Fibroblast of villous mesenchyme (primary cell): ENCODE measurements at regions not wholly inside any gene's neighbourhood (a gene's known extent, or its start where the extent isn't known, plus 50 kb on each side); places are given as distances from the start of the nearest gene placed in this dataset.
"Not testable (repeated sequence)": the region's sequence is repeated elsewhere in the genome, so short reads cannot be mapped to it uniquely, and the experiment has no call there.

Experiments used
- DNase-seq: peaks from one replicate; pipeline ENCODE4 v3.0.0-alpha.2; 2010; ENCODE audit warnings: low read depth
- H3K4me3 ChIP-seq: 2 replicates; pipeline ENCODE4 v1.5.1; 2011; ENCODE audit warnings: low read depth, mild to moderate bottlenecking, low read length
- TF ChIP-seq, protein P1 (sequence below): IDR thresholded peaks from 2 replicates; pipeline ENCODE4 v1.5.1; 2012; ENCODE audit warnings: low read depth, mild to moderate bottlenecking, low read length; ENCODE audit not compliant: insufficient read depth

DNA sequence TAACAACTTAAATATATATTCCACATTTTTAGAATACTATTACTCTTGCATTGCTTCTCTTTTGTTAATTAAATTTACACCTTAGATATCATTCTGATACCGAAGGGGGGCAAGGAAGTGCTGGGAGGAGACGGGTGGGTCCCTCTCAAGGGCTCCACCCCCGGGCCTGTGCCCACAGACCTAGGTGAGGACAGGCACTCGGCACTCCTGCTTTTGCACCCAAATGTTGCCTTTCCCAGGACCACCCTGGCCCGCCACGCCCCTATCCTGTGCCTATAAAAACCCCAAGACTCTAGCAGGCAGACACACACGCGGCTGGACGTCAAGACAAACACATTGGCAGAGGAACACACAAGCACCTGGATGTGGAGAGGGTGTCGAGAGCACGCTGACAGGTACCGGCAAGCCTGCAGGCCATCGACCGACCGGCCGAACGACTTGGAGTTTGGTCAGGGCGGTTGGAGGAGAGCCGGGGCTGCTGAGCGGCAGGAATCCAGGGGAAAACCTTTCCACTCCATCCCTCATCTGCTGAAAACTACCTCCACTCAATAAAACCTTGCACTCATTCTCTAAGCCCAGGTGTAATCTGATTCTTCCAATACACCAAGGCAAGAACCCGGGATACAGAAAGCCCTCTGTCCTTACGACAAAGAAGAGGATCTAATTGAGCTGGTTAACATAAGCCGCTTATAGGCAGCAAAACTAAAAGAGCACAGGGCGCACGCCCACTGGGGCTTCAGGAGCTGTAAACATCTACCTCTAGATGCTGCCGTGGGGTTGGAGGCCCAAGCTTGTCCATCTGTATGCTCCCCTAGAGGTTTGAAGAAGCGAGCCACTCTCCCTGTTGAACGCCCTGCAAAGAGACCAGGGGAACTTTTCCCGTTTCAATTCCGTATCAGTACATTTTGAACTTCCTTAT lies 197.4 kb upstream of the PRSS16 start:
- DNase-seq: no peak
- TF ChIP-seq, protein P1, sequence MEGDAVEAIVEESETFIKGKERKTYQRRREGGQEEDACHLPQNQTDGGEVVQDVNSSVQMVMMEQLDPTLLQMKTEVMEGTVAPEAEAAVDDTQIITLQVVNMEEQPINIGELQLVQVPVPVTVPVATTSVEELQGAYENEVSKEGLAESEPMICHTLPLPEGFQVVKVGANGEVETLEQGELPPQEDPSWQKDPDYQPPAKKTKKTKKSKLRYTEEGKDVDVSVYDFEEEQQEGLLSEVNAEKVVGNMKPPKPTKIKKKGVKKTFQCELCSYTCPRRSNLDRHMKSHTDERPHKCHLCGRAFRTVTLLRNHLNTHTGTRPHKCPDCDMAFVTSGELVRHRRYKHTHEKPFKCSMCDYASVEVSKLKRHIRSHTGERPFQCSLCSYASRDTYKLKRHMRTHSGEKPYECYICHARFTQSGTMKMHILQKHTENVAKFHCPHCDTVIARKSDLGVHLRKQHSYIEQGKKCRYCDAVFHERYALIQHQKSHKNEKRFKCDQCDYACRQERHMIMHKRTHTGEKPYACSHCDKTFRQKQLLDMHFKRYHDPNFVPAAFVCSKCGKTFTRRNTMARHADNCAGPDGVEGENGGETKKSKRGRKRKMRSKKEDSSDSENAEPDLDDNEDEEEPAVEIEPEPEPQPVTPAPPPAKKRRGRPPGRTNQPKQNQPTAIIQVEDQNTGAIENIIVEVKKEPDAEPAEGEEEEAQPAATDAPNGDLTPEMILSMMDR: no peak
- H3K4me3 ChIP-seq: no peak overlapping the region

DNA sequence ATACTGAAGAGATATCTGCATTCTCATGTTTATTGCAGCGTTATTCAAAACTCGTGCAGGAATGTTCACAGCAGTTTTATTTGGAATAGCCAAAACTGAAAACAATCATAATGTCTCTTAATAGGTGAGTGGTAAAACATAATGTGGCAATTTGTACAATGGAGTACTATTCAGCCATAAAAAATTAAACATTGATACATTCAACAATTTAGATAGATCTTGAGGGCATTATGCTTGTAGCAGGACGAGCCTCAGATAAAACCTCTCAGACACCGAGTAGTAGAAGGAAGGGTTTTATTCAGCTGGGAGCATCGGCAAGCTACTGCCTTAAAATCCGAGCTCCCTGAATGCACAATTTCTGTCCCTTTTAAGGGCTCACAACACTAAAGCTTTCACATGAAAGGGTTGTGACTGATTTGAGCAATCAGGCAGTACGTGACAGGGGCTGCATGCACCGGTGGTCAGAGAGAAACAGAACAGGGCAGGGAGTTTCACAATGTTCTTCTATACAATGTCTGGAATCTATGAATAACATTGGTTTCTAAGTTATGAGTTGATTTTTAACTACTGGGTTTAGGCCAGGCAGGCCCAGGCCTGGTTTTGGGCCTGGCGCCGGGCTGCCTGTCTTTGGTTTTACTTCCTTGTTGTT lies 195.3 kb upstream of the PRSS16 start:
- not testable (repeated sequence) for DNase-seq, H3K4me3 ChIP-seq

DNA sequence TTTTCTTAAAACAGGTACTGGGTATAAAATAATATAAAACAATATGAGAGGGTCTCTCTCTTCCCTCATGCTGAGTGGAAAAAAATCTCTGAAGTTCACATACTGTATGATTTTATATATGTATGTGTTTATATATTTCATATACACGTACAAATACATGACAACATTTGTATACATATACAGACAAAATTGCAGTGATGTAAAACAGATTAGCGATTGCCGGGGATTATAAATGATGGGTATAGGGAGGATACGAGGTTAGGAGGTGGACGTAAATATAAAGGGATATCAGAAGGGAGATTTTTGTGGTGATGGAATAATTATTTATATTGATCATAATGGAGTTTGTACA lies 194.8 kb upstream of the PRSS16 start:
- DNase-seq: no peak
- TF ChIP-seq, protein P1: no peak
- H3K4me3 ChIP-seq: no peak overlapping the region

DNA sequence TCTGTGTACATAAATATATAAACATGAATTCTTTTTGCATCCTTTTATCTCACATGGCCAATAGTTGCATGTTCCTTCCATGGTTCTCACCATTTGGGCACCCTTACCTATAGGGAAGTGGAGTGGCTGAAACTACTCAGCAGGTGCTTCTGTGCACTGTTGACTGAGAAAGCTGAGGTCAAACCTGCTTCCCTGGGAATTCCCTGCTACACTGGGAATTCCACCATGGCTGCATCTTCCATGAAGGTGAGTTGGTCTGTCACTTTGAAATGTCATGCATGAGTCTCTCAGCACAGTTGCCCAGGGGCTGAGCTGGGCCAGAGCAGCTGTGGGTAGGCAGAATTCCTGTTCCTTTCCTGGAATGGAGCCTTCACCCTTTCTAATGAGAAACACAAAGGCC lies 193.8 kb upstream of the PRSS16 start:
- H3K4me3 ChIP-seq: no peak overlapping the region
- TF ChIP-seq, protein P1: no peak
- no peak for DNase-seq

DNA sequence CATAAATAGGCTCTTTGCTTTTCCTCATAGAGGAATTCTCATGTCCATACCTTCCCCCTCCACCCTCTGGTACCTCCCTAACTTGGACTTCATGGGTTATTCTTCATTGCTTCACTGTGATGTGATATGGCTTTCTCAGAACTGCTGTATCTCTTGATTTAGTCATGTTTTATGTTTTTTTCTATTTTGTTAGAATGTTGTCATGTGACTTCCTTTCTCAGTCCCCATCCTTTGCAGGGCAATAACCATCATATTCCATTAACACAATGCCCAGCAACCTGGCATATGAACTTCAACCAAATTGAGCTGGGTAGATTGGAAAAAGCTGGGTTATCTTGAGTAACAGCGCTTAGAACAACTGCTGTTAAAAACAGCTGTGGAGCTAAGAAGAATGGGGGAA lies 190.9 kb upstream of the PRSS16 start:
- TF ChIP-seq, protein P1: no peak
- DNase-seq: no peak

DNA sequence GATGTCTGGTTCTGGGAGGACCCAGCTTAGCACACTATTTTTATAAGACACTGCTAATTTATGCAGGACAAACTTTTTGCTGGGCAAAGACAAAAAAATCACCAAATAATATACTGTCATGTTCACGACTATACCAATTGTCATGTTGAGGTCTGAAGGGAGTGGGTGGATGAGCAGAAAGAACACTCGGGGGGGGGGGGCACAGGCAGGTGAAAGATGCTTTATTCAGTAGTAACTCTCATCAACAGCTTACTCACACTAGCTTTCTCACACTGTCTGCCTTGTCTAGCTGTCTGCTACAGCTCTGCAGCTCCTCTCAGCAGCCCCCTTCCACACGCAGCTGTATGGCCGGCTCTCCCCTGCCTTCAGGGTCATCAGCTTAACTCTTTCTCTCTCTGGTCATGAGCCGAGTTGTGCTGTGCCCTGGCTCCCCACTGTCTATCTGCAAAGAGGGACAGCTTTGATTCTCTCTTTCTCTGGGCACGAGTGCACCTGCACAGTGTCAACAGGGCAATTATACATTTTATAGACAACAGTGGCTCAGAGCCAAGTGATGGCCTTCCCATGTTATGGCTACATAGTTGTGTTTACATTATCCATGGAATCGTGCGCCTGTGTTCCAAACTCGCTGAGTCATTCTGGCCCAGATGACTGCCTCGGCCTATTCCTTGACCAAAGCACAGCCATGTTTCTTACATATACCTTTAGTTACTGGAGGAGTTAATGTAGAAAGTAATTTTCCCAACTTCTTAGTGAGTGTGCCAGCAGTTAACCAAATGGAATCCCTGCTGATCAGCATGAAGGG lies 187.7 kb upstream of the PRSS16 start:
- TF ChIP-seq, protein P1: no peak
- DNase-seq: peak; percentile 11
- no peak overlapping the region for H3K4me3 ChIP-seq

More for the DNA sequence above, 190.9 kb upstream of the PRSS16 start:
- no peak overlapping the region for H3K4me3 ChIP-seq
